IMR-90 (cell line): ENCODE measurements at regions not wholly inside any gene's neighbourhood (a gene's known extent, or its start where the extent isn't known, plus 50 kb on each side); places are given as distances from the start of the nearest gene placed in this dataset.

Source experiments
- ATAC-seq: fragments of 200-7000 bp; cut with Tn5 transposase; 2 replicates; pipeline ENCODE4 v1.9.1; 2020; ENCODE audit warnings: low read depth, mild to moderate bottlenecking, moderate library complexity
- BruUV-seq: library from RNA; stranded (reverse); fragments of 400-500 nt; replicated peaks from 2 replicates; lab custom pipeline; 2021; lab: Mats Ljungman, UMichigan
- CTCF ChIA-PET: fragments of 300-600 bp; formaldehyde crosslinking; extraction: SDS; loops from one replicate; lab custom pipeline; 2021; ENCODE audit warnings: antibody characterized with exemption; lab: Yijun Ruan, JAX
- POLR2A ChIA-PET: fragments of 300-600 bp; sonication (Branson Sonifier 250); formaldehyde crosslinking; loops from one replicate; lab custom pipeline; 2022; ENCODE audit warnings: antibody characterized with exemption; ENCODE audit not compliant: unreplicated experiment; lab: Charles Lee
- DNase-seq: peaks from one replicate; pipeline ENCODE4 v3.0.0; 2013
- H2AFZ ChIP-seq: replicated peaks from 2 replicates; pipeline ENCODE3; 2013; ENCODE audit warnings: low read length, mild to moderate bottlenecking; ENCODE audit not compliant: poor library complexity
- H2AK5ac ChIP-seq: 2 replicates; pipeline ENCODE4 v1.6.1; 2013; ENCODE audit warnings: low read depth, low read length, inconsistent platforms
- H2AK9ac ChIP-seq: replicated peaks from 2 replicates; pipeline ENCODE3; 2013; ENCODE audit warnings: mild to moderate bottlenecking, low read depth, low read length, moderate library complexity; ENCODE audit not compliant: poor library complexity
- H2BK120ac ChIP-seq: 2 replicates; pipeline ENCODE4 v1.6.1; 2013; ENCODE audit warnings: low read depth, low read length, inconsistent platforms
- H2BK15ac ChIP-seq: 3 replicates; pipeline ENCODE4 v1.6.1; 2013; ENCODE audit warnings: low read depth, low read length, inconsistent platforms
- H2BK20ac ChIP-seq: 2 replicates; pipeline ENCODE4 v1.6.1; 2013; ENCODE audit warnings: low read depth, mild to moderate bottlenecking, inconsistent platforms, low read length, moderate library complexity
- H2BK5ac ChIP-seq: 2 replicates; pipeline ENCODE4 v1.6.1; 2013; ENCODE audit warnings: mild to moderate bottlenecking, low read depth, low read length, inconsistent platforms; ENCODE audit not compliant: poor library complexity, severe bottlenecking
- H3K14ac ChIP-seq: replicated peaks from 2 replicates; pipeline ENCODE4 v1.6.1; 2013; ENCODE audit warnings: low read depth, low read length, inconsistent platforms
- H3K18ac ChIP-seq: 2 replicates; pipeline ENCODE4 v1.6.1; 2013; ENCODE audit warnings: low read depth, low read length, control low read depth
- H3K23ac ChIP-seq: 2 replicates; pipeline ENCODE4 v1.6.1; 2013; ENCODE audit warnings: low read depth, low read length, inconsistent platforms
- H3K27ac ChIP-seq: 2 replicates; pipeline ENCODE4 v1.5.1; 2013; ENCODE audit warnings: mild to moderate bottlenecking, control low read depth, low read length; ENCODE audit not compliant: insufficient read depth
- H3K27me3 ChIP-seq: 2 replicates; pipeline ENCODE4 v1.6.1; 2013; ENCODE audit warnings: low read length; ENCODE audit not compliant: control insufficient read depth, insufficient read depth
- H3K36me3 ChIP-seq: 2 replicates; pipeline ENCODE4 v1.6.1; 2013; ENCODE audit warnings: low read length, mixed read lengths; ENCODE audit not compliant: control insufficient read depth, insufficient read depth
- H3K4ac ChIP-seq: 2 replicates; pipeline ENCODE4 v1.6.1; 2013; ENCODE audit warnings: low read depth, low read length, inconsistent platforms
- H3K4me1 ChIP-seq: 2 replicates; pipeline ENCODE4 v1.6.1; 2013; ENCODE audit warnings: low read length, mixed read lengths; ENCODE audit not compliant: control insufficient read depth, insufficient read depth
- H3K4me2 ChIP-seq: 2 replicates; pipeline ENCODE4 v1.6.1; 2013; ENCODE audit warnings: low read depth, mild to moderate bottlenecking, control low read depth, low read length, moderate library complexity
- H3K4me3 ChIP-seq: 2 replicates; pipeline ENCODE4 v1.5.1; 2013; ENCODE audit warnings: low read depth, mild to moderate bottlenecking, control low read depth, low read length, moderate library complexity; ENCODE audit not compliant: insufficient read depth
- H3K56ac ChIP-seq: 2 replicates; pipeline ENCODE4 v1.6.1; 2013; ENCODE audit warnings: low read length, inconsistent platforms; ENCODE audit not compliant: insufficient read depth; ENCODE audit errors: extremely low read depth
- H3K79me1 ChIP-seq, 2 experiments: 2 replicates each; pipeline ENCODE4 v1.6.1; 2013; ENCODE audit warnings: low read length in 2 of 2, inconsistent platforms in 1 of 2, low read depth in 1 of 2
- H3K9ac ChIP-seq: 2 replicates; pipeline ENCODE4 v1.6.1; 2013; ENCODE audit warnings: low read depth, low read length, control low read depth
- H3K9me1 ChIP-seq: 2 replicates; pipeline ENCODE4 v1.6.1; 2013; ENCODE audit warnings: low read length, inconsistent platforms; ENCODE audit not compliant: insufficient read depth
- H3K9me3 ChIP-seq: 2 replicates; pipeline ENCODE4 v1.6.1; 2013; ENCODE audit warnings: low read length; ENCODE audit not compliant: control insufficient read depth, insufficient read depth
- H4K20me1 ChIP-seq: 2 replicates; pipeline ENCODE4 v1.6.1; 2013; ENCODE audit warnings: low read length, inconsistent platforms; ENCODE audit not compliant: insufficient read depth
- H4K5ac ChIP-seq: 2 replicates; pipeline ENCODE4 v1.6.1; 2013; ENCODE audit warnings: mild to moderate bottlenecking, low read depth, low read length, control low read depth
- H4K8ac ChIP-seq, 2 experiments: 2 replicates each; pipeline ENCODE4 v1.6.1; 2013; ENCODE audit warnings: low read depth in 2 of 2, low read length in 2 of 2, control low read depth in 1 of 2, inconsistent platforms in 1 of 2
- H4K91ac ChIP-seq: 2 replicates; pipeline ENCODE4 v1.6.1; 2013; ENCODE audit warnings: low read depth, low read length, inconsistent platforms; ENCODE audit not compliant: insufficient read depth
- BHLHE40 ChIP-seq: fragments of 150-350 bp; IDR thresholded peaks from 2 replicates; pipeline ENCODE4 v1.6.1; 2016; ENCODE audit warnings: mild to moderate bottlenecking, low read depth, low read length
- CEBPB ChIP-seq: IDR thresholded peaks from 2 replicates; pipeline ENCODE4 v1.6.1; 2012; ENCODE audit warnings: low read depth, low read length, improper control_type of control experiment
- CHD1 ChIP-seq: IDR thresholded peaks from 2 replicates; pipeline ENCODE4 v1.6.1; 2012; ENCODE audit warnings: low read depth, low read length, improper control_type of control experiment
- MAFK ChIP-seq: IDR thresholded peaks from 2 replicates; pipeline ENCODE4 v1.6.1; 2012; ENCODE audit warnings: low read depth, low read length, improper control_type of control experiment
- MAZ ChIP-seq: IDR thresholded peaks from 2 replicates; pipeline ENCODE4 v1.6.1; 2012; ENCODE audit warnings: low read depth, mild to moderate bottlenecking, low read length, improper control_type of control experiment, moderate library complexity, borderline replicate concordance
- MXI1 ChIP-seq: IDR thresholded peaks from 2 replicates; pipeline ENCODE4 v1.6.1; 2012; ENCODE audit warnings: low read depth, mild to moderate bottlenecking, low read length, moderate library complexity, borderline replicate concordance
- NFE2L2 ChIP-seq: fragments of 150-350 bp; IDR thresholded peaks from 2 replicates; pipeline ENCODE4 v1.6.1; 2016; ENCODE audit warnings: low read depth, mild to moderate bottlenecking, low read length
- POLR2A ChIP-seq: IDR thresholded peaks from 2 replicates; pipeline ENCODE4 v1.6.1; 2012; ENCODE audit warnings: mild to moderate bottlenecking, low read depth, low read length
- RAD21 ChIP-seq: IDR thresholded peaks from 2 replicates; pipeline ENCODE4 v1.6.1; 2012; ENCODE audit warnings: low read length, improper control_type of control experiment
- RCOR1 ChIP-seq: IDR thresholded peaks from 2 replicates; pipeline ENCODE4 v1.6.1; 2012; ENCODE audit warnings: mild to moderate bottlenecking, low read length, improper control_type of control experiment; ENCODE audit not compliant: insufficient replicate concordance
- RFX5 ChIP-seq: IDR thresholded peaks from 2 replicates; pipeline ENCODE4 v1.8.0; 2012; ENCODE audit warnings: low read depth, mild to moderate bottlenecking, low read length, moderate library complexity
- SMC3 ChIP-seq: fragments of 150-350 bp; IDR thresholded peaks from 2 replicates; pipeline ENCODE4 v1.6.1; 2016; ENCODE audit warnings: low read depth, mild to moderate bottlenecking, antibody characterized with exemption, low read length, moderate library complexity
- dilution Hi-C: fragments of 300-500 bp; cut with HindIII; formaldehyde crosslinking; loops from one replicate; pipeline ENCODE4 v1.14.3; 2018; ENCODE audit warnings: low sequenced_read_pairs; ENCODE audit not compliant: unreplicated experiment
- in situ Hi-C: fragments of 300-500 bp; cut with MboI; formaldehyde crosslinking; loops from 3 replicates; pipeline ENCODE4 v1.14.3; 2019; ENCODE audit warnings: low sequenced_read_pairs, inconsistent platforms, mixed read lengths
- intact Hi-C: fragments of 100-400 bp; cut with micrococcal nuclease; formaldehyde crosslinking; loops from 2 replicates; pipeline ENCODE4 v1.10.0; 2022
- TF ChIP-seq, protein P1 (sequence below): conservative IDR thresholded peaks from 2 replicates; pipeline ENCODE4 v1.5.1; 2012; ENCODE audit warnings: mild to moderate bottlenecking, low read depth, low read length, improper control_type of control experiment
- TF ChIP-seq, protein P2 (sequence below): fragments of 150-350 bp; IDR thresholded peaks from 2 replicates; pipeline ENCODE4 v1.6.1; 2016; ENCODE audit warnings: low read depth, mild to moderate bottlenecking, low read length, moderate library complexity, borderline replicate concordance

DNA sequence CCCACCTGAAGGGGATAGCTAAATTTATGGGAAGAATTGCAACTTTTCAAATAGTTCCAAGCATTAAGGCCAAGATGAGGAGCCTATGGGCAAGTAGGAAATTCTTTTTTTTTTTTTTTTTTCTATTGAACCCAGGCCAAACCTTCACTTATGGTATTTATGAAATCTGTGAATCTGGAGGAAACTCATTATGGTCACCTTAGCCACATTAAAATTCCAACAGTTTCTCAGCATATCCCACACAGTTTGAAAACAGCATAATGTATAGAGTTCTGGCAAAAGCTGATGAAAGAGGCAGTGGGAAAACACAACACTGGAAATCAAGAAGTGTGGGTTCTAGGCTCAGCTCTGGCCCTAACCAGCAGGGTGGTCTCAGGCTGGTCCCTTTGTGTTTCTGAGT, 236.9 kb downstream of the PTEN start:
- Histone ChIP-seq H3K9me1 (no peaks in the 10 kb centered on the region), H3K9me3 (no peaks in the 10 kb centered on the region), H2AFZ (no peak overlapping the region), H3K79me1 (no peaks in the 10 kb centered on the region), H2AK9ac (no peak overlapping the region), H2BK120ac (peak overlapping the region; percentile 11; the same call in 1 of the 2 replicates), H3K9ac (no peak overlapping the region), H3K56ac (no peak overlapping the region), H3K4ac (no peak overlapping the region), H3K18ac (peak overlapping the region; percentile 21; the same call in 1 of the 2 replicates), H4K8ac (peak overlapping the region in 1 of 2 experiments; percentile 46; a peak in 1 of 4 replicates), H3K27ac (no peak overlapping the region), H4K20me1 (no peaks in the 10 kb centered on the region), H4K91ac (no peak overlapping the region; the same call in 1 of the 2 replicates), H2BK20ac (no peak overlapping the region), H3K23ac (no peak overlapping the region; the same call in 1 of the 2 replicates), H3K27me3 (no peaks in the 10 kb centered on the region), H2AK5ac (0 out of 2 replicates have a peak overlapping the region, but pooled peaks have one; percentile 70), H3K4me2 (no peak overlapping the region), H3K36me3 (no peaks in the 10 kb centered on the region), H3K14ac (0 out of 2 replicates have a peak overlapping the region, but pooled peaks have one; percentile 20), H2BK15ac (0 out of 3 replicates have a peak overlapping the region, but pooled peaks have one; percentile 66), H3K4me3 (no peak overlapping the region), H3K4me1 (peaks cover 3% of the 10 kb centered on the region; the same call in 1 of the 2 replicates), H4K5ac (no peak overlapping the region), H2BK5ac (no peak overlapping the region)
- intact Hi-C loops = no loop called here
- dilution Hi-C loops = no loop called here
- ATAC-seq (no peak), DNase-seq (no peak)
- TF ChIP-seq MXI1 (no peak), MAFK (no peak), SMC3 (no peak), RFX5 (no peak), BHLHE40 (no peak), CEBPB (no peak), CHD1 (no peak), RAD21 (no peak), POLR2A (no peak), MAZ (no peak), RCOR1 (no peak), NFE2L2 (no peak)
- TF ChIP-seq, protein P1, sequence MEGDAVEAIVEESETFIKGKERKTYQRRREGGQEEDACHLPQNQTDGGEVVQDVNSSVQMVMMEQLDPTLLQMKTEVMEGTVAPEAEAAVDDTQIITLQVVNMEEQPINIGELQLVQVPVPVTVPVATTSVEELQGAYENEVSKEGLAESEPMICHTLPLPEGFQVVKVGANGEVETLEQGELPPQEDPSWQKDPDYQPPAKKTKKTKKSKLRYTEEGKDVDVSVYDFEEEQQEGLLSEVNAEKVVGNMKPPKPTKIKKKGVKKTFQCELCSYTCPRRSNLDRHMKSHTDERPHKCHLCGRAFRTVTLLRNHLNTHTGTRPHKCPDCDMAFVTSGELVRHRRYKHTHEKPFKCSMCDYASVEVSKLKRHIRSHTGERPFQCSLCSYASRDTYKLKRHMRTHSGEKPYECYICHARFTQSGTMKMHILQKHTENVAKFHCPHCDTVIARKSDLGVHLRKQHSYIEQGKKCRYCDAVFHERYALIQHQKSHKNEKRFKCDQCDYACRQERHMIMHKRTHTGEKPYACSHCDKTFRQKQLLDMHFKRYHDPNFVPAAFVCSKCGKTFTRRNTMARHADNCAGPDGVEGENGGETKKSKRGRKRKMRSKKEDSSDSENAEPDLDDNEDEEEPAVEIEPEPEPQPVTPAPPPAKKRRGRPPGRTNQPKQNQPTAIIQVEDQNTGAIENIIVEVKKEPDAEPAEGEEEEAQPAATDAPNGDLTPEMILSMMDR = no peak
- TF ChIP-seq, protein P2, sequence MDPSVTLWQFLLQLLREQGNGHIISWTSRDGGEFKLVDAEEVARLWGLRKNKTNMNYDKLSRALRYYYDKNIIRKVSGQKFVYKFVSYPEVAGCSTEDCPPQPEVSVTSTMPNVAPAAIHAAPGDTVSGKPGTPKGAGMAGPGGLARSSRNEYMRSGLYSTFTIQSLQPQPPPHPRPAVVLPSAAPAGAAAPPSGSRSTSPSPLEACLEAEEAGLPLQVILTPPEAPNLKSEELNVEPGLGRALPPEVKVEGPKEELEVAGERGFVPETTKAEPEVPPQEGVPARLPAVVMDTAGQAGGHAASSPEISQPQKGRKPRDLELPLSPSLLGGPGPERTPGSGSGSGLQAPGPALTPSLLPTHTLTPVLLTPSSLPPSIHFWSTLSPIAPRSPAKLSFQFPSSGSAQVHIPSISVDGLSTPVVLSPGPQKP = no peak
- ChIA-PET CTCF (no interaction called here), POLR2A (no interaction called here)
- in situ Hi-C loops = no loop called here
- no TSS peak for BruUV-seq
